Neural cell (in vitro differentiated cells): ENCODE measurements at regions not wholly inside any gene's neighbourhood (a gene's known extent, or its start where the extent isn't known, plus 50 kb on each side); places are given as distances from the start of the nearest gene placed in this dataset.
"Not testable (repeated sequence)": the region's sequence is repeated elsewhere in the genome, so short reads cannot be mapped to it uniquely, and the experiment has no call there.

Experiments used
- EZH2 ChIP-seq: fragments of 200-600, 300-800 bp; shearing (Covaris generic), sonication (generic); IDR thresholded peaks from 2 replicates; pipeline ENCODE4 v1.6.1; 2014; ENCODE audit warnings: antibody characterized with exemption, low read length, borderline replicate concordance, mild to moderate bottlenecking; ENCODE audit not compliant: insufficient read depth, poor library complexity, severe bottlenecking
- TF ChIP-seq, protein P1 (sequence below): fragments of 450-650 bp; IDR thresholded peaks from 2 replicates; pipeline ENCODE4 v1.5.1; 2014; ENCODE audit warnings: antibody characterized with exemption, mild to moderate bottlenecking, moderate library complexity; ENCODE audit not compliant: poor library complexity, severe bottlenecking

- TF ChIP-seq, protein P1, sequence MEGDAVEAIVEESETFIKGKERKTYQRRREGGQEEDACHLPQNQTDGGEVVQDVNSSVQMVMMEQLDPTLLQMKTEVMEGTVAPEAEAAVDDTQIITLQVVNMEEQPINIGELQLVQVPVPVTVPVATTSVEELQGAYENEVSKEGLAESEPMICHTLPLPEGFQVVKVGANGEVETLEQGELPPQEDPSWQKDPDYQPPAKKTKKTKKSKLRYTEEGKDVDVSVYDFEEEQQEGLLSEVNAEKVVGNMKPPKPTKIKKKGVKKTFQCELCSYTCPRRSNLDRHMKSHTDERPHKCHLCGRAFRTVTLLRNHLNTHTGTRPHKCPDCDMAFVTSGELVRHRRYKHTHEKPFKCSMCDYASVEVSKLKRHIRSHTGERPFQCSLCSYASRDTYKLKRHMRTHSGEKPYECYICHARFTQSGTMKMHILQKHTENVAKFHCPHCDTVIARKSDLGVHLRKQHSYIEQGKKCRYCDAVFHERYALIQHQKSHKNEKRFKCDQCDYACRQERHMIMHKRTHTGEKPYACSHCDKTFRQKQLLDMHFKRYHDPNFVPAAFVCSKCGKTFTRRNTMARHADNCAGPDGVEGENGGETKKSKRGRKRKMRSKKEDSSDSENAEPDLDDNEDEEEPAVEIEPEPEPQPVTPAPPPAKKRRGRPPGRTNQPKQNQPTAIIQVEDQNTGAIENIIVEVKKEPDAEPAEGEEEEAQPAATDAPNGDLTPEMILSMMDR, result not testable (repeated sequence)
- TF ChIP-seq EZH2, result not testable (repeated sequence)
Measured at GRCh38 chr2:198602986-198603385, 798.6 kb downstream of the PLCL1 start.
